Activated naive CD4-positive, alpha-beta T cell treated with anti-CD3 and anti-CD28 coated beads for 36 hours (primary cell): ENCODE measurements at regions not wholly inside any gene's neighbourhood (a gene's known extent, or its start where the extent isn't known, plus 50 kb on each side); places are given as distances from the start of the nearest gene placed in this dataset.

Source experiments
- CTCF ChIA-PET: fragments of 350-600 bp; sonication (Branson Sonifier 250); formaldehyde crosslinking; loops from one replicate; lab custom pipeline; 2021; ENCODE audit warnings: antibody characterized with exemption; lab: Charles Lee
- DNase-seq: peaks from one replicate; pipeline ENCODE4 v3.0.0-alpha.2; 2020
- H3K27ac Mint-ChIP-seq: one replicate; pipeline ENCODE4 v1.8.0; 2021; ENCODE audit warnings: mild to moderate bottlenecking, mixed read lengths
- H3K27me3 Mint-ChIP-seq: one replicate; pipeline ENCODE4 v1.8.0; 2021; ENCODE audit warnings: low read depth, mixed read lengths
- H3K36me3 Mint-ChIP-seq: one replicate; pipeline ENCODE4 v1.8.0; 2021; ENCODE audit warnings: low read depth, mixed read lengths
- H3K4me1 Mint-ChIP-seq: one replicate; pipeline ENCODE4 v1.8.0; 2021; ENCODE audit warnings: low read depth, mixed read lengths
- H3K4me3 Mint-ChIP-seq: one replicate; pipeline ENCODE4 v1.8.0; 2021; ENCODE audit warnings: mild to moderate bottlenecking, moderate library complexity, mixed read lengths
- H3K9me3 Mint-ChIP-seq: one replicate; pipeline ENCODE4 v1.8.0; 2021; ENCODE audit warnings: mixed read lengths
- intact Hi-C: fragments of 100-400 bp; cut with micrococcal nuclease; formaldehyde crosslinking; loops from one replicate; pipeline ENCODE4 v1.15.1; 2023

GRCh38 chr15:39360452-39360851 lies 220.4 kb upstream of the THBS1 start:
- CTCF ChIA-PET: no interaction called here
- Mint-ChIP-seq H3K9me3 (no peaks in the 10 kb centered on the region), H3K27me3 (peaks cover 13% of the 10 kb centered on the region), H3K36me3 (no peaks in the 10 kb centered on the region), H3K27ac (no peak overlapping the region), H3K4me1 (no peaks in the 10 kb centered on the region), H3K4me3 (no peak overlapping the region)
- no peak for DNase-seq
- intact Hi-C loops: no loop called here

DNA sequence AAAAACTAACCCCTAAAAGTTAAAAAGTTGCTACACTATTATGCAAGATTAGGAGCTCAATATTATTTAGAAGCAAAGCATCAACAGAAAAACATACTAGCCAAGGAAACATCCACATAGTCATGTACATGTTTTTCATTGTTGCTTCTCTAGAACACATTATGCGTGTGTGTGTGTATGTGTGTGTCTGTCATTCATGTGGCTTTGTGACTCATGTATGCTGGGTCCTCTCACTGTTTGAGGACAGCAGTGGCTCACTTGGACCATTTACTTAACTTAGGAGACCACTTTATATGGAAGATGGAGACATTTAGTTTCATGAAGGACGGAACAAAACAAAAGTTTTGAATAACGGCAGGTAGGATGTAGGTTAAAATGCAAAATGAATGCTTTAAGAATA lies 219.4 kb upstream of the THBS1 start:
- DNase-seq: no peak
- intact Hi-C loops: no loop called here
- no peaks in the 10 kb centered on the region for H3K36me3 Mint-ChIP-seq
- CTCF ChIA-PET: no interaction called here
- no peaks in the 10 kb centered on the region for H3K4me1 Mint-ChIP-seq
- H3K27me3 Mint-ChIP-seq: peaks cover 12% of the 10 kb centered on the region
- no peak overlapping the region for H3K27ac Mint-ChIP-seq
- H3K4me3 Mint-ChIP-seq: no peak overlapping the region
- no peaks in the 10 kb centered on the region for H3K9me3 Mint-ChIP-seq

- CTCF ChIA-PET: no interaction called here
- Mint-ChIP-seq H3K27ac (no peak overlapping the region), H3K4me1 (no peaks in the 10 kb centered on the region), H3K4me3 (no peak overlapping the region), H3K27me3 (peaks cover 11% of the 10 kb centered on the region), H3K36me3 (no peaks in the 10 kb centered on the region), H3K9me3 (no peaks in the 10 kb centered on the region)
- intact Hi-C loops: no loop called here
- no peak for DNase-seq
These were observed 217.9 kb upstream of the THBS1 start for GRCh38 chr15:39362821-39363561.

GRCh38 chr15:39363761-39364586 lies 216.9 kb upstream of the THBS1 start:
- no peaks in the 10 kb centered on the region for H3K36me3 Mint-ChIP-seq
- no peaks in the 10 kb centered on the region for H3K9me3 Mint-ChIP-seq
- intact Hi-C loops: no loop called here
- H3K27me3 Mint-ChIP-seq: peaks cover 11% of the 10 kb centered on the region
- no peaks in the 10 kb centered on the region for H3K4me1 Mint-ChIP-seq
- CTCF ChIA-PET: no interaction called here
- H3K27ac Mint-ChIP-seq: no peak overlapping the region
- H3K4me3 Mint-ChIP-seq: no peak overlapping the region
- no peak for DNase-seq

GRCh38 chr15:39364721-39365120 lies 216.2 kb upstream of the THBS1 start:
- Mint-ChIP-seq H3K27ac (no peak overlapping the region), H3K4me3 (no peak overlapping the region), H3K4me1 (no peaks in the 10 kb centered on the region), H3K36me3 (no peaks in the 10 kb centered on the region), H3K27me3 (peaks cover 11% of the 10 kb centered on the region), H3K9me3 (no peaks in the 10 kb centered on the region)
- CTCF ChIA-PET: no interaction called here
- no peak for DNase-seq
- intact Hi-C loops: no loop called here

DNA sequence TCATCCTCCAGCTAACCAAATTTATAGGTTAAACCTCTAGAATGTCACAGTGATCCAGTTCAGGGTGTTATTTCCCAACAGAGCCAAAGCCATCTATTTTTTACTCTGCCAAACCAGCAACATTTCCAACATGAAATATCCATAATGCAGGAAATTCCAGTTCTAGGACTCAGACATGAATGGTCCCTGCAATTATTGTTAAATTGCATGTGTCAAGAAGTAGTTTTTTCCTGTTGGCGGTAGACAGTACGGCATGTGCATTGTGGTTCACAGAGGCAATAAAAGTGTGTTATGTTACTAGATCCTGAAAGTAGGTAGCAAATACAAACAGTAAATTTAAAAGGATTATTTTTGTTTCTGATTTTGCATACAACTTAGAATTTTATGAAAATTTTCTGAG lies 215.7 kb upstream of the THBS1 start:
- Mint-ChIP-seq H3K4me1 (no peaks in the 10 kb centered on the region), H3K4me3 (no peak overlapping the region), H3K36me3 (no peaks in the 10 kb centered on the region), H3K9me3 (peaks cover under 1% of the 10 kb centered on the region), H3K27me3 (peaks cover 8% of the 10 kb centered on the region), H3K27ac (no peak overlapping the region)
- CTCF ChIA-PET: no interaction called here
- intact Hi-C loops: no loop called here
- DNase-seq: no peak

- no peak overlapping the region for H3K4me3 Mint-ChIP-seq
- H3K36me3 Mint-ChIP-seq: no peaks in the 10 kb centered on the region
- CTCF ChIA-PET: no interaction called here
- no peak overlapping the region for H3K27ac Mint-ChIP-seq
- no peaks in the 10 kb centered on the region for H3K4me1 Mint-ChIP-seq
- intact Hi-C loops: no loop called here
- H3K27me3 Mint-ChIP-seq: peaks cover 5% of the 10 kb centered on the region
- DNase-seq: no peak
- peaks cover 3% of the 10 kb centered on the region for H3K9me3 Mint-ChIP-seq
These were observed 215.0 kb upstream of the THBS1 start for GRCh38 chr15:39365873-39366272.

DNA sequence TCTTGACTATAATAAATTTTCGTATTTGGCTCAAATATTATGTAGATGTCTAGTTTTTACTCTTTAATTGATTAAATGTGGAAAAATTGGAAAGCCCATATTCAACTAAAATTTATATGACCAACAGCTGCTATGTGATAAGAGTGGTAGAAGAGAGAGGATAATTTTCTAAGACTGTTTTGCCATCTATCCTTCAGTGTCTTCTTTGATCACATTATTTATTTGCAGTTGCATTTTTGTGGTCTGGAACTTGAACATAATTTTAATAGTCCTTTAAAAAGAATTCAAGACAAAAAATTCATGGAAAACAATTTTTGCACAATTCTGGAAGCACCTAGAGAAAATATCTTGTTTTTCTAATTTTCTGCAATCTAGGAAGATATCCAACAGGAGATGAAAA lies 213.3 kb upstream of the THBS1 start:
- Mint-ChIP-seq H3K4me1 (no peaks in the 10 kb centered on the region), H3K36me3 (no peaks in the 10 kb centered on the region), H3K4me3 (no peak overlapping the region), H3K27me3 (peaks cover 3% of the 10 kb centered on the region), H3K9me3 (peaks cover 13% of the 10 kb centered on the region), H3K27ac (no peak overlapping the region)
- DNase-seq: no peak
- CTCF ChIA-PET: no interaction called here
- intact Hi-C loops: no loop called here

DNA sequence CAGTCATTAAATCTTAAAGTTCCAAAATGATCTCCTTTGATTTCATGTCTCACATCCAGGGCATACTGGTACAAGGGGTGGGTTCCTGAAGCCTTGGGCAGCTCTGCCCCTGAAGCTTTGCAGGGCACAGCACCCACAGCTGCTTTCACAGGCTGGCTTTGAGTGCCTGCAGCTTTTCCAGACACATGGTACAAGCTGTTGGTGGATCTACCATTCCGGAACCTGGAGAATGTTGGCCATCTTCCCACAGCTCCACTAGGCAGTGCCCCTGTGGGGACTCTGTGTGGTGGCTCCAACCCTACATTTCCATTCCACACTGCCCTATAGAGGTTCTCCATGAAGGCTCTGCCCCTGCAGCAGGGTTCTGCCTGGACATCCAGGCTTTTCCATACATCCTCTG lies 211.1 kb upstream of the THBS1 start:
- H3K36me3 Mint-ChIP-seq: no peaks in the 10 kb centered on the region
- CTCF ChIA-PET: no interaction called here
- H3K27ac Mint-ChIP-seq: no peak overlapping the region
- DNase-seq: no peak
- H3K27me3 Mint-ChIP-seq: peaks cover 7% of the 10 kb centered on the region
- H3K4me1 Mint-ChIP-seq: no peaks in the 10 kb centered on the region
- no peak overlapping the region for H3K4me3 Mint-ChIP-seq
- intact Hi-C loops: no loop called here
- H3K9me3 Mint-ChIP-seq: peaks cover 13% of the 10 kb centered on the region

- Mint-ChIP-seq H3K27ac (no peak overlapping the region), H3K4me1 (no peaks in the 10 kb centered on the region), H3K36me3 (no peaks in the 10 kb centered on the region), H3K27me3 (peaks cover 13% of the 10 kb centered on the region), H3K4me3 (no peak overlapping the region), H3K9me3 (peaks cover 9% of the 10 kb centered on the region)
- no peak for DNase-seq
- CTCF ChIA-PET: no interaction called here
- intact Hi-C loops: no loop called here
These were observed 204.4 kb upstream of the THBS1 start for GRCh38 chr15:39376371-39376909.

- Mint-ChIP-seq H3K36me3 (no peaks in the 10 kb centered on the region), H3K27me3 (peaks cover 9% of the 10 kb centered on the region), H3K4me1 (no peaks in the 10 kb centered on the region), H3K27ac (no peak overlapping the region), H3K4me3 (no peak overlapping the region), H3K9me3 (no peaks in the 10 kb centered on the region)
- CTCF ChIA-PET: no interaction called here
- intact Hi-C loops: no loop called here
- no peak for DNase-seq
These were observed 199.4 kb upstream of the THBS1 start for GRCh38 chr15:39381517-39381916.

GRCh38 chr15:39388118-39388517 lies 192.8 kb upstream of the THBS1 start:
- Mint-ChIP-seq H3K4me1 (no peaks in the 10 kb centered on the region), H3K27ac (no peak overlapping the region), H3K9me3 (no peaks in the 10 kb centered on the region), H3K36me3 (no peaks in the 10 kb centered on the region), H3K4me3 (no peak overlapping the region), H3K27me3 (no peaks in the 10 kb centered on the region)
- intact Hi-C loops: no loop called here
- CTCF ChIA-PET: no interaction called here
- DNase-seq: no peak

DNA sequence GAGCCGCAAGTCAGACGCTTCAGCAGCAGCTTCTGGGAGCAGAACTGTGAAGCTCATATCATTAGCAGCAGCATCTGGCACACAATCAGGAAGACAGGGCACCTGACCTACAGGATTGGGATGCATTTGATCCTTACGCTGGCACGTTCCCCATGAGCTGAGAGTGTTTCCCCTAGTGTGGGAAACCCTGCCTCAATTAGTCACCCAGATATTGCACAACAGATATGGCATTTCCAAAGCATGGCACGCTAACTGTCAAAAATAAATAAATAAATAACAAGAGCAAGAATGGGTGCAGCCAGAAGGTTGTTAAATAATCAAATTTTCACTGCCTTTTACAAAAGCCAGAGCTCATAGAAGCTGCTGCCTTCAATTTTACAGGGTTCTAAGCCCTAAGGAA lies 189.6 kb upstream of the THBS1 start:
- no peaks in the 10 kb centered on the region for H3K36me3 Mint-ChIP-seq
- no peaks in the 10 kb centered on the region for H3K4me1 Mint-ChIP-seq
- no peaks in the 10 kb centered on the region for H3K9me3 Mint-ChIP-seq
- no peak overlapping the region for H3K4me3 Mint-ChIP-seq
- CTCF ChIA-PET: no interaction called here
- peaks cover 8% of the 10 kb centered on the region for H3K27me3 Mint-ChIP-seq
- intact Hi-C loops: no loop called here
- no peak for DNase-seq
- H3K27ac Mint-ChIP-seq: no peak overlapping the region
